ENCODE measurements at regions not wholly inside any gene's neighbourhood (a gene's known extent, or its start where the extent isn't known, plus 50 kb on each side); places are given as distances from the start of the nearest gene placed in this dataset.

GRCh38 chr14:51479584-51480325 is 172.0 kb upstream of the FRMD6 start:
- DNase-seq, result no peak

GRCh38 chr14:51481643-51482042 is 170.1 kb upstream of the FRMD6 start:
- DNase-seq, result no peak

- no peak for DNase-seq
Observed at GRCh38 chr14:51482102-51482501, 169.6 kb upstream of the FRMD6 start.

- DNase-seq, result no peak
Observed at GRCh38 chr14:51484485-51484884, 167.2 kb upstream of the FRMD6 start.

GRCh38 chr14:51485733-51486132 is 166.0 kb upstream of the FRMD6 start:
- DNase-seq, result no peak

- DNase-seq, result no peak
Observed at GRCh38 chr14:51487848-51488247, 163.9 kb upstream of the FRMD6 start.

GRCh38 chr14:51488569-51489220 is 163.0 kb upstream of the FRMD6 start:
- no peak for DNase-seq

GRCh38 chr14:51490205-51490604 is 161.5 kb upstream of the FRMD6 start:
- DNase-seq, result no peak

- DNase-seq, result no peak
Observed at GRCh38 chr14:51491036-51491545, 160.6 kb upstream of the FRMD6 start.

- no peak for DNase-seq
Observed at GRCh38 chr14:51491776-51492175, 159.9 kb upstream of the FRMD6 start.

GRCh38 chr14:51495319-51495718 is 156.4 kb upstream of the FRMD6 start:
- DNase-seq, result no peak

- DNase-seq, result no peak
Observed at GRCh38 chr14:51498411-51499227, 153.1 kb upstream of the FRMD6 start.

GRCh38 chr14:51500776-51501175 is 150.9 kb upstream of the FRMD6 start:
- no peak for DNase-seq

- no peak for DNase-seq
Observed at GRCh38 chr14:51501746-51502145, 150.0 kb upstream of the FRMD6 start.

- no peak for DNase-seq
Observed at GRCh38 chr14:51504669-51505068, 147.0 kb upstream of the FRMD6 start.

GRCh38 chr14:51507511-51507905 is 144.2 kb upstream of the FRMD6 start:
- DNase-seq, result no peak

GRCh38 chr14:51507906-51508511 is 143.7 kb upstream of the FRMD6 start:
- DNase-seq, result no peak

GRCh38 chr14:51511265-51511664 is 140.4 kb upstream of the FRMD6 start:
- DNase-seq, result no peak

GRCh38 chr14:51512316-51512715 is 139.4 kb upstream of the FRMD6 start:
- DNase-seq, result no peak

- no peak for DNase-seq
Observed at GRCh38 chr14:51513281-51513680, 138.4 kb upstream of the FRMD6 start.

GRCh38 chr14:51513933-51514332 is 137.8 kb upstream of the FRMD6 start:
- DNase-seq, result no peak

GRCh38 chr14:51515611-51516010 is 136.1 kb upstream of the FRMD6 start:
- DNase-seq, result no peak

GRCh38 chr14:51516706-51517395 is 134.9 kb upstream of the FRMD6 start:
- no peak for DNase-seq
